Thyroid gland (tissue), 4 donors: ENCODE measurements at regions not wholly inside any gene's neighbourhood (a gene's known extent, or its start where the extent isn't known, plus 50 kb on each side); places are given as distances from the start of the nearest gene placed in this dataset.

Experiments
- POLR2A ChIP-seq, 2 donors: fragments of 450-650 bp; IDR thresholded peaks; one replicate each; pipeline ENCODE4 v1.6.1; 2017; ENCODE audit warnings: antibody characterized with exemption in 2 of 2, mild to moderate bottlenecking in 2 of 2, moderate library complexity in 1 of 2
- TF ChIP-seq, protein P1 (sequence below), 6 experiments: fragments of 200-600 bp in 3 of 6; fragments of 450-650 bp in 3 of 6; sonication (generic) in 3 of 6; IDR thresholded peaks; one replicate each; pipeline ENCODE4 v1.5.1; 2016 to 2019; ENCODE audit warnings: antibody characterized with exemption in 6 of 6, mild to moderate bottlenecking in 2 of 6, inconsistent platforms in 1 of 6, moderate library complexity in 1 of 6

DNA sequence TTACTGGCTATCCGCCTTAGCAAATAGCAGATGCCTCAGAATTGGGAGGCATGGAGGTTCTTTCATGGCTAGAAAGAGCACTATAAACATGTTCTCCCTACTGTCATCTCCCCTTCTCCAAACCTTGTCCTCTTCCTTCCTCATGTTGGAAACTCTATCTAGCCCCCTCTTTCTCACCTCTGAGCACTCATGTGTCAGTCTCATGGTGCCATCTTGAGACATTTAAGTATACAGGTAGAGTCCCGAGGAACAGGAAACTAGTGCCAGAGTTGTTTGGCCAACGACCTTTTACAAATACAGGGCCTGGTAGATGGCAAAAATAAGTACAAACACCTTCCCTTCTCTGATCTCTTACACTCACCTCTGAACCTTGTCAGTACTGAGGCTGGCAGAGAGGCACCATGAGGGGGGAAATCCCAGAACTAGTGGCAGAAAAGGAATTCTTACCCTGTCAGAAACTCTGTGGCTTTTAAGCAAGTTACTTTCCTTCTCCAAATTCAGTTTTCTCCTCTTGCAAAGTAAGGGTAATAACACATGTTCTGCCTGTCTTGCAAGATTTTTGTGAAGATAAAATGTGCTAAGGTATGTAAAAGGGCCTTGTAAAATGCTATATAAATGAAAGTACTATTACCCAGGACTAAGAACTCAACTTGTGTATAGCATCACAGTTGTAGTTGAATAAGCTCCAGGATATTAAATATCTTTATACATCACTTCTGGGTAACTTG is 94.1 kb upstream of the SNX2 start:
- TF ChIP-seq, protein P1, sequence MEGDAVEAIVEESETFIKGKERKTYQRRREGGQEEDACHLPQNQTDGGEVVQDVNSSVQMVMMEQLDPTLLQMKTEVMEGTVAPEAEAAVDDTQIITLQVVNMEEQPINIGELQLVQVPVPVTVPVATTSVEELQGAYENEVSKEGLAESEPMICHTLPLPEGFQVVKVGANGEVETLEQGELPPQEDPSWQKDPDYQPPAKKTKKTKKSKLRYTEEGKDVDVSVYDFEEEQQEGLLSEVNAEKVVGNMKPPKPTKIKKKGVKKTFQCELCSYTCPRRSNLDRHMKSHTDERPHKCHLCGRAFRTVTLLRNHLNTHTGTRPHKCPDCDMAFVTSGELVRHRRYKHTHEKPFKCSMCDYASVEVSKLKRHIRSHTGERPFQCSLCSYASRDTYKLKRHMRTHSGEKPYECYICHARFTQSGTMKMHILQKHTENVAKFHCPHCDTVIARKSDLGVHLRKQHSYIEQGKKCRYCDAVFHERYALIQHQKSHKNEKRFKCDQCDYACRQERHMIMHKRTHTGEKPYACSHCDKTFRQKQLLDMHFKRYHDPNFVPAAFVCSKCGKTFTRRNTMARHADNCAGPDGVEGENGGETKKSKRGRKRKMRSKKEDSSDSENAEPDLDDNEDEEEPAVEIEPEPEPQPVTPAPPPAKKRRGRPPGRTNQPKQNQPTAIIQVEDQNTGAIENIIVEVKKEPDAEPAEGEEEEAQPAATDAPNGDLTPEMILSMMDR (IDR thresholded peaks at IDR 0.05), result no peak
- no peak for TF ChIP-seq POLR2A (IDR thresholded peaks at IDR 0.05)
